ENCODE measurements at regions not wholly inside any gene's neighbourhood (a gene's known extent, or its start where the extent isn't known, plus 50 kb on each side); places are given as distances from the start of the nearest gene placed in this dataset.

DNA sequence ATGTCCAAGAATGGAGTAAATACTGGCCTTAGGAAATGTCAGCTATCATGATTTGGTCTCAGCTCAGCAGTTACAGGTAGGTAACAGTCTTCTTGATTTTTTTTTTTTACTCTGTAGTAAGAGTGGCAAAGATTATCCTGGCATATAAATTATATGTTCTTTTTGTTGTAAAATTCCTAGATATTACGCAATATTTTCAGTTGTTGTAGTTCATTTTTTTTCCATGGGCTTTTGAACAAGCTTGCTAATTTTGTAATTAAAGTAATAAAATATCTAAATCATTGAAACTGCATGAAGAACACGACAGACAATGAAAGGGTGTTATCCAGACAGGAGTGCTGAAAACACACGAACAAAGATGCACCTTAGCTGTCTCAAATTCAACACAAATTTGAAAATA lies 249.4 kb downstream of the PRDM9 start:
- TF ChIP-seq, protein P1, sequence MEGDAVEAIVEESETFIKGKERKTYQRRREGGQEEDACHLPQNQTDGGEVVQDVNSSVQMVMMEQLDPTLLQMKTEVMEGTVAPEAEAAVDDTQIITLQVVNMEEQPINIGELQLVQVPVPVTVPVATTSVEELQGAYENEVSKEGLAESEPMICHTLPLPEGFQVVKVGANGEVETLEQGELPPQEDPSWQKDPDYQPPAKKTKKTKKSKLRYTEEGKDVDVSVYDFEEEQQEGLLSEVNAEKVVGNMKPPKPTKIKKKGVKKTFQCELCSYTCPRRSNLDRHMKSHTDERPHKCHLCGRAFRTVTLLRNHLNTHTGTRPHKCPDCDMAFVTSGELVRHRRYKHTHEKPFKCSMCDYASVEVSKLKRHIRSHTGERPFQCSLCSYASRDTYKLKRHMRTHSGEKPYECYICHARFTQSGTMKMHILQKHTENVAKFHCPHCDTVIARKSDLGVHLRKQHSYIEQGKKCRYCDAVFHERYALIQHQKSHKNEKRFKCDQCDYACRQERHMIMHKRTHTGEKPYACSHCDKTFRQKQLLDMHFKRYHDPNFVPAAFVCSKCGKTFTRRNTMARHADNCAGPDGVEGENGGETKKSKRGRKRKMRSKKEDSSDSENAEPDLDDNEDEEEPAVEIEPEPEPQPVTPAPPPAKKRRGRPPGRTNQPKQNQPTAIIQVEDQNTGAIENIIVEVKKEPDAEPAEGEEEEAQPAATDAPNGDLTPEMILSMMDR (IDR thresholded peaks at IDR 0.05) = no peak
- no peak for TF ChIP-seq POLR2A (IDR thresholded peaks at IDR 0.05)
